Caco-2 (cell line): ENCODE measurements at regions not wholly inside any gene's neighbourhood (a gene's known extent, or its start where the extent isn't known, plus 50 kb on each side); places are given as distances from the start of the nearest gene placed in this dataset.

Experiments
- BruUV-seq: library from RNA; stranded (reverse); fragments of 400-500 nt; replicated peaks from 2 replicates; lab custom pipeline; 2021; lab: Mats Ljungman, UMichigan
- CTCF ChIA-PET: fragments of 300-600 bp; sonication (Branson Sonifier 250); formaldehyde crosslinking; loops from one replicate; lab custom pipeline; 2022; ENCODE audit warnings: antibody characterized with exemption; lab: Charles Lee
- POLR2A ChIA-PET: fragments of 300-600 bp; sonication (Branson Sonifier 250); formaldehyde crosslinking; loops from one replicate; lab custom pipeline; 2022; ENCODE audit warnings: antibody characterized with exemption; lab: Charles Lee
- DNase-seq, 2 experiments: peaks; one replicate each; pipeline versions ENCODE4 v3.0.0 to v3.0.0-alpha.2; 2020 to 2022
- H3K27me3 ChIP-seq: replicated peaks from 2 replicates; pipeline ENCODE4 v1.6.0; 2011; ENCODE audit warnings: low read length; ENCODE audit not compliant: control insufficient read depth, insufficient read depth
- H3K36me3 ChIP-seq: 2 replicates; pipeline ENCODE4 v1.5.1; 2011; ENCODE audit warnings: low read length; ENCODE audit not compliant: control insufficient read depth, insufficient read depth
- H3K4me1 ChIP-seq: fragments of 250-450 bp; sonication (Bioruptor Pico); 2 replicates; pipeline ENCODE4 v1.5.1; 2020; ENCODE audit warnings: mild to moderate bottlenecking
- H3K4me3 ChIP-seq: 2 replicates; pipeline ENCODE4 v1.5.1; 2011; ENCODE audit warnings: low read depth, mild to moderate bottlenecking, control low read depth, low read length
- H3K9me3 ChIP-seq: fragments of 250-450 bp; sonication (Bioruptor Pico); 2 replicates; pipeline ENCODE4 v1.5.1; 2020; ENCODE audit warnings: mild to moderate bottlenecking, moderate library complexity
- H3K27ac Mint-ChIP-seq: one replicate; pipeline ENCODE4 v1.8.0; 2022; ENCODE audit warnings: mixed read lengths; ENCODE audit not compliant: unreplicated experiment
- H3K27me3 Mint-ChIP-seq: one replicate; pipeline ENCODE4 v1.8.0; 2022; ENCODE audit warnings: mixed read lengths; ENCODE audit not compliant: insufficient read depth, unreplicated experiment
- H3K36me3 Mint-ChIP-seq: one replicate; pipeline ENCODE4 v1.8.0; 2022; ENCODE audit warnings: mild to moderate bottlenecking, mixed read lengths; ENCODE audit not compliant: insufficient read depth, unreplicated experiment
- H3K4me1 Mint-ChIP-seq: one replicate; pipeline ENCODE4 v1.8.0; 2022; ENCODE audit warnings: low read depth, mixed read lengths; ENCODE audit not compliant: unreplicated experiment
- H3K4me3 Mint-ChIP-seq: one replicate; pipeline ENCODE4 v1.8.0; 2022; ENCODE audit warnings: mild to moderate bottlenecking, moderate library complexity, mixed read lengths; ENCODE audit not compliant: unreplicated experiment
- H3K9me3 Mint-ChIP-seq: one replicate; pipeline ENCODE4 v1.8.0; 2022; ENCODE audit warnings: mixed read lengths; ENCODE audit not compliant: unreplicated experiment
- CTCF ChIP-seq, 2 experiments: fragments of 200-600 bp in 1 of 2; IDR thresholded peaks; 1 replicate in 1 of 2; 2 replicates in 1 of 2; pipeline versions ENCODE4 v1.5.1 to v1.8.0; 2011 to 2022; ENCODE audit warnings: antibody characterized with exemption in 1 of 2, control low read depth in 1 of 2, inconsistent platforms in 1 of 2, low read depth in 1 of 2, low read length in 1 of 2, mild to moderate bottlenecking in 1 of 2, moderate library complexity in 1 of 2; ENCODE audit not compliant: insufficient read depth in 1 of 2, severe bottlenecking in 1 of 2, unreplicated experiment in 1 of 2
- intact Hi-C: fragments of 100-400 bp; cut with micrococcal nuclease; formaldehyde crosslinking; loops from one replicate; pipeline ENCODE4 v1.10.0; 2022; ENCODE audit not compliant: unreplicated experiment

- DNase-seq, result no peak
- intact Hi-C loops, result no loop called here
- ChIA-PET CTCF (no interaction called here), POLR2A (no interaction called here)
- Mint-ChIP-seq H3K27ac (no peak overlapping the region), H3K27me3 (no peaks in the 10 kb centered on the region), H3K4me1 (no peaks in the 10 kb centered on the region), H3K9me3 (no peaks in the 10 kb centered on the region), H3K4me3 (no peak overlapping the region), H3K36me3 (no peaks in the 10 kb centered on the region)
- Histone ChIP-seq H3K4me3 (no peak overlapping the region), H3K36me3 (no peaks in the 10 kb centered on the region), H3K9me3 (no peaks in the 10 kb centered on the region), H3K27me3 (no peaks in the 10 kb centered on the region), H3K4me1 (no peaks in the 10 kb centered on the region)
- no peak for TF ChIP-seq CTCF (IDR thresholded peaks at IDR 0.05; ENCODE audit: insufficient read depth in 1 of 2, low read depth in 1 of 2, low read length in 1 of 2, severe bottlenecking in 1 of 2, unreplicated experiment in 1 of 2)
- BruUV-seq, result no TSS peak
Observed at GRCh38 chr1:90381598-90381997, 335.5 kb downstream of the BARHL2 start.

- Histone ChIP-seq H3K36me3 (no peaks in the 10 kb centered on the region), H3K4me3 (no peak overlapping the region), H3K4me1 (no peaks in the 10 kb centered on the region), H3K27me3 (no peaks in the 10 kb centered on the region; the same call in 1 of the 2 replicates), H3K9me3 (no peaks in the 10 kb centered on the region)
- Mint-ChIP-seq H3K9me3 (no peaks in the 10 kb centered on the region), H3K36me3 (no peaks in the 10 kb centered on the region), H3K4me3 (no peak overlapping the region), H3K27ac (no peak overlapping the region), H3K4me1 (no peaks in the 10 kb centered on the region), H3K27me3 (peaks cover 2% of the 10 kb centered on the region)
- CTCF ChIA-PET, result no interaction called here
- no peak for DNase-seq
- intact Hi-C loops, result no loop called here
- no peak for TF ChIP-seq CTCF (IDR thresholded peaks at IDR 0.05; ENCODE audit: insufficient read depth in 1 of 2, low read depth in 1 of 2, low read length in 1 of 2, severe bottlenecking in 1 of 2, unreplicated experiment in 1 of 2)
- POLR2A ChIA-PET, result no interaction called here
- no TSS peak for BruUV-seq
Observed at GRCh38 chr1:90371448-90371813, 345.7 kb downstream of the BARHL2 start.

- no peaks in the 10 kb centered on the region for H3K9me3 Mint-ChIP-seq
- intact Hi-C loops, result no loop called here
- peaks cover 7% of the 10 kb centered on the region for H3K27me3 Mint-ChIP-seq
- no peaks in the 10 kb centered on the region for H3K9me3 ChIP-seq
- no peak for TF ChIP-seq CTCF (IDR thresholded peaks at IDR 0.05; ENCODE audit: insufficient read depth in 1 of 2, low read depth in 1 of 2, low read length in 1 of 2, severe bottlenecking in 1 of 2, unreplicated experiment in 1 of 2)
- H3K27ac Mint-ChIP-seq, result no peak overlapping the region
- POLR2A ChIA-PET, result no interaction called here
- CTCF ChIA-PET, result no interaction called here
- BruUV-seq, result no TSS peak
- no peak overlapping the region for H3K4me3 ChIP-seq
- H3K36me3 Mint-ChIP-seq, result no peaks in the 10 kb centered on the region
- H3K27me3 ChIP-seq, result no peaks in the 10 kb centered on the region; the same call in 1 of the 2 replicates
- DNase-seq, result no peak
- no peak overlapping the region for H3K4me3 Mint-ChIP-seq
- no peaks in the 10 kb centered on the region for H3K4me1 ChIP-seq
- H3K4me1 Mint-ChIP-seq, result no peaks in the 10 kb centered on the region
- no peaks in the 10 kb centered on the region for H3K36me3 ChIP-seq
Observed at GRCh38 chr1:90370686-90371447, 346.2 kb downstream of the BARHL2 start.
